Liver (tissue), 7 donors: ENCODE measurements at regions not wholly inside any gene's neighbourhood (a gene's known extent, or its start where the extent isn't known, plus 50 kb on each side); places are given as distances from the start of the nearest gene placed in this dataset. TPM values are rescaled to one million over a fixed set of nuclear protein-coding genes. Genes with fewer than 3 reads are reported as not detected.

Experiments
- DNase-seq: peaks from one replicate; pipeline ENCODE4 v3.0.0-alpha.2; 2017; ENCODE audit warnings: low spot score
- H3K27ac ChIP-seq, 2 donors: one replicate each; pipeline ENCODE4 v1.7.0; 2013; ENCODE audit warnings: inconsistent platforms in 2 of 2, low read length in 2 of 2, control low read depth in 1 of 2, low read depth in 1 of 2, mild to moderate bottlenecking in 1 of 2
- H3K27me3 ChIP-seq, 4 donors: one replicate each; pipeline versions ENCODE4 v1.6.1 to v1.7.0; 2013; ENCODE audit warnings: low read length in 3 of 4, inconsistent platforms in 1 of 4, mild to moderate bottlenecking in 1 of 4, moderate library complexity in 1 of 4; ENCODE audit not compliant: control insufficient read depth in 4 of 4, insufficient read depth in 4 of 4
- H3K36me3 ChIP-seq, 4 donors: one replicate each; pipeline versions ENCODE4 v1.6.1 to v1.7.0; 2013; ENCODE audit warnings: low read length in 3 of 4, mild to moderate bottlenecking in 3 of 4, low read depth in 1 of 4, moderate library complexity in 1 of 4; ENCODE audit not compliant: control insufficient read depth in 4 of 4, insufficient read depth in 3 of 4
- H3K4me1 ChIP-seq, 4 donors: one replicate each; pipeline versions ENCODE4 v1.6.1 to v1.7.0; 2013; ENCODE audit warnings: low read length in 3 of 4, mild to moderate bottlenecking in 3 of 4, moderate library complexity in 1 of 4; ENCODE audit not compliant: control insufficient read depth in 4 of 4, insufficient read depth in 4 of 4
- H3K4me3 ChIP-seq, 3 donors: one replicate each; pipeline versions ENCODE4 v1.6.1 to v1.7.0; 2013; ENCODE audit warnings: low read length in 3 of 3, control low read depth in 1 of 3, low read depth in 1 of 3, mild to moderate bottlenecking in 1 of 3
- H3K9ac ChIP-seq, 2 donors: one replicate each; pipeline ENCODE4 v1.7.0; 2013; ENCODE audit warnings: low read length in 2 of 2, mild to moderate bottlenecking in 2 of 2, moderate library complexity in 2 of 2, control low read depth in 1 of 2, low read depth in 1 of 2
- H3K9me3 ChIP-seq, 4 donors: one replicate each; pipeline versions ENCODE4 v1.6.1 to v1.7.0; 2013; ENCODE audit warnings: low read length in 3 of 4; ENCODE audit not compliant: control insufficient read depth in 4 of 4
- EGR1 ChIP-seq, 2 donors: IDR thresholded peaks; 2 replicates each; pipeline ENCODE4 v1.6.1; 2016 to 2018; ENCODE audit warnings: antibody characterized with exemption in 2 of 2, low read depth in 2 of 2
- FOXA1 ChIP-seq: IDR thresholded peaks from 2 replicates; pipeline ENCODE4 v1.6.1; 2016; ENCODE audit warnings: antibody characterized with exemption
- FOXA2 ChIP-seq: IDR thresholded peaks from 2 replicates; pipeline ENCODE4 v1.6.1; 2016; ENCODE audit warnings: antibody characterized with exemption
- GABPA ChIP-seq, 2 donors: IDR thresholded peaks in 1 of 2; conservative IDR thresholded peaks in 1 of 2; 2 replicates each; pipeline ENCODE4 v1.6.1; 2016; ENCODE audit warnings: antibody characterized with exemption in 2 of 2, mild to moderate bottlenecking in 1 of 2, moderate library complexity in 1 of 2
- HNF4A ChIP-seq, 2 donors: conservative IDR thresholded peaks; 2 replicates each; pipeline ENCODE4 v1.6.1; 2016; ENCODE audit warnings: antibody characterized with exemption in 2 of 2, mild to moderate bottlenecking in 2 of 2
- HNF4G ChIP-seq: IDR thresholded peaks from 2 replicates; pipeline ENCODE4 v1.6.1; 2016; ENCODE audit warnings: antibody characterized with exemption
- JUND ChIP-seq, 2 donors: IDR thresholded peaks; 2 replicates each; pipeline ENCODE4 v1.6.1; 2016; ENCODE audit warnings: antibody characterized with exemption in 2 of 2
- NR2F2 ChIP-seq: IDR thresholded peaks from 2 replicates; pipeline ENCODE4 v1.6.1; 2016; ENCODE audit warnings: antibody characterized with exemption
- RAD21 ChIP-seq, 2 donors: IDR thresholded peaks; 2 replicates each; pipeline ENCODE4 v1.6.1; 2016; ENCODE audit warnings: antibody characterized with exemption in 2 of 2, mild to moderate bottlenecking in 2 of 2
- RXRA ChIP-seq, 2 donors: IDR thresholded peaks; 2 replicates each; pipeline ENCODE4 v1.6.1; 2017 to 2018; ENCODE audit warnings: antibody characterized with exemption in 2 of 2, mild to moderate bottlenecking in 1 of 2
- SP1 ChIP-seq: IDR thresholded peaks from 2 replicates; pipeline ENCODE4 v1.6.1; 2018; ENCODE audit warnings: antibody characterized with exemption, mild to moderate bottlenecking
- TAF1 ChIP-seq: conservative IDR thresholded peaks from 2 replicates; pipeline ENCODE4 v1.6.1; 2016; ENCODE audit warnings: antibody characterized with exemption, mild to moderate bottlenecking
- YY1 ChIP-seq: IDR thresholded peaks from 2 replicates; pipeline ENCODE4 v1.6.1; 2016; ENCODE audit warnings: antibody characterized with exemption, mild to moderate bottlenecking
- small RNA-seq: library from RNA; depleted of rRNA; stranded (forward); fragments of <200 nt; gene quantifications from one replicate; pipeline ENCODE3, GENCODE V24; 2014
- TF ChIP-seq, protein P1 (sequence below): IDR thresholded peaks from 2 replicates; pipeline ENCODE4 v1.6.1; 2016; ENCODE audit warnings: antibody characterized with exemption
- TF ChIP-seq, protein P2 (sequence below): IDR thresholded peaks from 2 replicates; pipeline ENCODE4 v1.6.1; 2016; ENCODE audit warnings: antibody characterized with exemption
- TF ChIP-seq, protein P3 (sequence below): IDR thresholded peaks from 2 replicates; pipeline ENCODE4 v1.6.1; 2016; ENCODE audit warnings: antibody characterized with exemption, mild to moderate bottlenecking
- donor health status: healthy.
- donor health status: healthy.
- donor health status: healthy.

DNA sequence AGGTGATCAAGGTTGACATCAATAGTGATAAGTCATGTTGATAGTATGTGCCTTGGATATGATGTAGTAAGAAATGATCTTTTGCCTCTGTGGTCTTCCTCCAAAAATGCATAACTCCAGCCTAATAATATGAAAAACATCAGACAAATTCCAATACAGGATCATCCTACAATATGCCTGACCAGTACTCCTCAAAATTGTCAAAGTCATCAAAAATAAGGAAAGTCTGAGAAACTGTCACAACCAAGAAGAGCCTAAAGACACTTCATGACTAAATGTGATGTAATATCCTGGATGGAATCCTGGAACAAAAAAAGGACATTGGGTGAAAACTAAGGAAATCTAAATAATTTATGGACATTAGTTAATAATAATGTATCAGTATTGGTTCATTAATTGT, 50.3 kb upstream of the LCORL start:
- no peak for DNase-seq
- no peak overlapping the region for H3K27ac ChIP-seq
- TF ChIP-seq YY1 = no peak
- TF ChIP-seq RXRA (IDR thresholded peaks at IDR 0.05) = no peak
- TF ChIP-seq GABPA (IDR thresholded peaks at IDR 0.05 in 1 of 2, conservative IDR thresholded peaks at IDR 0.05 in 1 of 2) = no peak
- TF ChIP-seq, protein P1, sequence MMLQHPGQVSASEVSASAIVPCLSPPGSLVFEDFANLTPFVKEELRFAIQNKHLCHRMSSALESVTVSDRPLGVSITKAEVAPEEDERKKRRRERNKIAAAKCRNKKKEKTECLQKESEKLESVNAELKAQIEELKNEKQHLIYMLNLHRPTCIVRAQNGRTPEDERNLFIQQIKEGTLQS = no peak
- TF ChIP-seq HNF4G = no peak
- TF ChIP-seq, protein P2, sequence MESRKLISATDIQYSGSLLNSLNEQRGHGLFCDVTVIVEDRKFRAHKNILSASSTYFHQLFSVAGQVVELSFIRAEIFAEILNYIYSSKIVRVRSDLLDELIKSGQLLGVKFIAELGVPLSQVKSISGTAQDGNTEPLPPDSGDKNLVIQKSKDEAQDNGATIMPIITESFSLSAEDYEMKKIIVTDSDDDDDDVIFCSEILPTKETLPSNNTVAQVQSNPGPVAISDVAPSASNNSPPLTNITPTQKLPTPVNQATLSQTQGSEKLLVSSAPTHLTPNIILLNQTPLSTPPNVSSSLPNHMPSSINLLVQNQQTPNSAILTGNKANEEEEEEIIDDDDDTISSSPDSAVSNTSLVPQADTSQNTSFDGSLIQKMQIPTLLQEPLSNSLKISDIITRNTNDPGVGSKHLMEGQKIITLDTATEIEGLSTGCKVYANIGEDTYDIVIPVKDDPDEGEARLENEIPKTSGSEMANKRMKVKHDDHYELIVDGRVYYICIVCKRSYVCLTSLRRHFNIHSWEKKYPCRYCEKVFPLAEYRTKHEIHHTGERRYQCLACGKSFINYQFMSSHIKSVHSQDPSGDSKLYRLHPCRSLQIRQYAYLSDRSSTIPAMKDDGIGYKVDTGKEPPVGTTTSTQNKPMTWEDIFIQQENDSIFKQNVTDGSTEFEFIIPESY = no peak
- TF ChIP-seq FOXA1 = no peak
- no peak for TF ChIP-seq HNF4A (conservative IDR thresholded peaks at IDR 0.05)
- TF ChIP-seq RAD21 (IDR thresholded peaks at IDR 0.05) = no peak
- no peak for TF ChIP-seq JUND (IDR thresholded peaks at IDR 0.05)
- no peak for TF ChIP-seq NR2F2
- no peak for TF ChIP-seq FOXA2
- TF ChIP-seq EGR1 (IDR thresholded peaks at IDR 0.05; ENCODE audit: low read depth in 2 of 2) = no peak
- TF ChIP-seq SP1 = no peak
- TF ChIP-seq, protein P3, sequence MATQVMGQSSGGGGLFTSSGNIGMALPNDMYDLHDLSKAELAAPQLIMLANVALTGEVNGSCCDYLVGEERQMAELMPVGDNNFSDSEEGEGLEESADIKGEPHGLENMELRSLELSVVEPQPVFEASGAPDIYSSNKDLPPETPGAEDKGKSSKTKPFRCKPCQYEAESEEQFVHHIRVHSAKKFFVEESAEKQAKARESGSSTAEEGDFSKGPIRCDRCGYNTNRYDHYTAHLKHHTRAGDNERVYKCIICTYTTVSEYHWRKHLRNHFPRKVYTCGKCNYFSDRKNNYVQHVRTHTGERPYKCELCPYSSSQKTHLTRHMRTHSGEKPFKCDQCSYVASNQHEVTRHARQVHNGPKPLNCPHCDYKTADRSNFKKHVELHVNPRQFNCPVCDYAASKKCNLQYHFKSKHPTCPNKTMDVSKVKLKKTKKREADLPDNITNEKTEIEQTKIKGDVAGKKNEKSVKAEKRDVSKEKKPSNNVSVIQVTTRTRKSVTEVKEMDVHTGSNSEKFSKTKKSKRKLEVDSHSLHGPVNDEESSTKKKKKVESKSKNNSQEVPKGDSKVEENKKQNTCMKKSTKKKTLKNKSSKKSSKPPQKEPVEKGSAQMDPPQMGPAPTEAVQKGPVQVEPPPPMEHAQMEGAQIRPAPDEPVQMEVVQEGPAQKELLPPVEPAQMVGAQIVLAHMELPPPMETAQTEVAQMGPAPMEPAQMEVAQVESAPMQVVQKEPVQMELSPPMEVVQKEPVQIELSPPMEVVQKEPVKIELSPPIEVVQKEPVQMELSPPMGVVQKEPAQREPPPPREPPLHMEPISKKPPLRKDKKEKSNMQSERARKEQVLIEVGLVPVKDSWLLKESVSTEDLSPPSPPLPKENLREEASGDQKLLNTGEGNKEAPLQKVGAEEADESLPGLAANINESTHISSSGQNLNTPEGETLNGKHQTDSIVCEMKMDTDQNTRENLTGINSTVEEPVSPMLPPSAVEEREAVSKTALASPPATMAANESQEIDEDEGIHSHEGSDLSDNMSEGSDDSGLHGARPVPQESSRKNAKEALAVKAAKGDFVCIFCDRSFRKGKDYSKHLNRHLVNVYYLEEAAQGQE = no peak
- TF ChIP-seq TAF1 = no peak
- no peak overlapping the region for H3K9ac ChIP-seq
- no peaks in the 10 kb centered on the region for H3K4me1 ChIP-seq
- H3K27me3 ChIP-seq = peaks cover 0 to 5% (median 1%) of the 10 kb centered on the region in 4 donors
- H3K4me3 ChIP-seq = no peak overlapping the region
- no peaks in the 10 kb centered on the region for H3K36me3 ChIP-seq
- no peaks in the 10 kb centered on the region for H3K9me3 ChIP-seq

Small RNA genes lying in the stretch of these regions (small RNA-seq; reads per million reads assigned to genes)
- gene RNA5SP157 = not detected
